Trophoblast cell (in vitro differentiated cells and primary cell): ENCODE measurements at regions not wholly inside any gene's neighbourhood (a gene's known extent, or its start where the extent isn't known, plus 50 kb on each side); places are given as distances from the start of the nearest gene placed in this dataset.

ENCODE experiments used
- DNase-seq, 2 donors: peaks; one replicate each; pipeline ENCODE4 v3.0.0-alpha.2; 2016
- H2AFZ ChIP-seq: 2 replicates; pipeline ENCODE4 v1.6.1; 2013; ENCODE audit warnings: low read length, moderate library complexity, mild to moderate bottlenecking; ENCODE audit not compliant: insufficient read depth, poor library complexity
- H2AK5ac ChIP-seq: 2 replicates; pipeline ENCODE4 v1.6.1; 2013; ENCODE audit warnings: mild to moderate bottlenecking, low read length
- H2BK120ac ChIP-seq: 2 replicates; pipeline ENCODE4 v1.6.1; 2013; ENCODE audit warnings: low read length, mild to moderate bottlenecking, moderate library complexity; ENCODE audit not compliant: insufficient read depth, poor library complexity
- H2BK12ac ChIP-seq: 2 replicates; pipeline ENCODE4 v1.6.1; 2013; ENCODE audit warnings: mild to moderate bottlenecking, low read length, moderate library complexity
- H2BK5ac ChIP-seq: 2 replicates; pipeline ENCODE4 v1.6.1; 2013; ENCODE audit warnings: low read length, low read depth, moderate library complexity, mild to moderate bottlenecking; ENCODE audit not compliant: poor library complexity
- H3K14ac ChIP-seq: 2 replicates; pipeline ENCODE4 v1.6.1; 2013; ENCODE audit warnings: mild to moderate bottlenecking, low read length
- H3K18ac ChIP-seq: 2 replicates; pipeline ENCODE4 v1.6.1; 2013; ENCODE audit warnings: mild to moderate bottlenecking, low read length
- H3K23ac ChIP-seq: 2 replicates; pipeline ENCODE4 v1.6.1; 2013; ENCODE audit warnings: low read length
- H3K27ac ChIP-seq: 2 replicates; pipeline ENCODE4 v1.5.1; 2013; ENCODE audit warnings: low read depth, mild to moderate bottlenecking, inconsistent platforms, low read length, moderate library complexity
- H3K27me3 ChIP-seq: 2 replicates; pipeline ENCODE4 v1.6.1; 2013; ENCODE audit warnings: inconsistent platforms, mild to moderate bottlenecking, low read length, moderate library complexity; ENCODE audit not compliant: insufficient read depth
- H3K36me3 ChIP-seq, 2 experiments: 1 replicate in 1 of 2; 2 replicates in 1 of 2; pipeline ENCODE4 v1.6.1; 2013; ENCODE audit warnings: low read length in 2 of 2, mild to moderate bottlenecking in 2 of 2, moderate library complexity in 1 of 2; ENCODE audit not compliant: insufficient read depth in 2 of 2, control insufficient read depth in 1 of 2
- H3K4ac ChIP-seq: 2 replicates; pipeline ENCODE4 v1.6.1; 2013; ENCODE audit warnings: low read depth, mild to moderate bottlenecking, low read length, moderate library complexity
- H3K4me1 ChIP-seq, 2 experiments: 1 replicate in 1 of 2; 2 replicates in 1 of 2; pipeline ENCODE4 v1.6.1; 2013; ENCODE audit warnings: low read length in 2 of 2, mild to moderate bottlenecking in 2 of 2, moderate library complexity in 1 of 2; ENCODE audit not compliant: insufficient read depth in 2 of 2, control insufficient read depth in 1 of 2
- H3K4me2 ChIP-seq: 2 replicates; pipeline ENCODE4 v1.6.1; 2013; ENCODE audit warnings: inconsistent platforms, mild to moderate bottlenecking, low read length, moderate library complexity
- H3K4me3 ChIP-seq: 2 replicates; pipeline ENCODE4 v1.5.1; 2013; ENCODE audit warnings: mild to moderate bottlenecking, low read depth, low read length, inconsistent platforms
- H3K79me1 ChIP-seq: one replicate; pipeline ENCODE4 v1.6.1; 2013; ENCODE audit warnings: low read length
- H3K79me2 ChIP-seq: 2 replicates; pipeline ENCODE4 v1.6.1; 2013; ENCODE audit warnings: low read length, mild to moderate bottlenecking; ENCODE audit not compliant: control insufficient read depth, insufficient read depth, poor library complexity
- H3K9ac ChIP-seq: 2 replicates; pipeline ENCODE4 v1.6.1; 2013; ENCODE audit warnings: mild to moderate bottlenecking, low read length
- H3K9me3 ChIP-seq: 2 replicates; pipeline ENCODE4 v1.6.1; 2013; ENCODE audit warnings: low read depth, mild to moderate bottlenecking, control low read depth, inconsistent platforms, low read length; ENCODE audit not compliant: insufficient read depth
- H4K12ac ChIP-seq: 2 replicates; pipeline ENCODE4 v1.6.1; 2013; ENCODE audit warnings: low read depth, mild to moderate bottlenecking, low read length, moderate library complexity
- H4K8ac ChIP-seq: 2 replicates; pipeline ENCODE4 v1.6.1; 2013; ENCODE audit warnings: low read depth, mild to moderate bottlenecking, low read length, moderate library complexity
- H4K91ac ChIP-seq: one replicate; pipeline ENCODE4 v1.6.1; 2013; ENCODE audit warnings: low read depth, mild to moderate bottlenecking, low read length, moderate library complexity
- WGBS: extraction: QIAGEN DNeasy Blood & Tissue Kit; methylation state at CpG from one replicate; pipeline ENCODE4 v1.1.7; 2013; ENCODE audit warnings: missing lambda C conversion rate; ENCODE audit not compliant: insufficient read length, insufficient coverage; ENCODE audit errors: extremely low coverage; 5-methylcytosine and 5-hydroxymethylcytosine counted together

DNA sequence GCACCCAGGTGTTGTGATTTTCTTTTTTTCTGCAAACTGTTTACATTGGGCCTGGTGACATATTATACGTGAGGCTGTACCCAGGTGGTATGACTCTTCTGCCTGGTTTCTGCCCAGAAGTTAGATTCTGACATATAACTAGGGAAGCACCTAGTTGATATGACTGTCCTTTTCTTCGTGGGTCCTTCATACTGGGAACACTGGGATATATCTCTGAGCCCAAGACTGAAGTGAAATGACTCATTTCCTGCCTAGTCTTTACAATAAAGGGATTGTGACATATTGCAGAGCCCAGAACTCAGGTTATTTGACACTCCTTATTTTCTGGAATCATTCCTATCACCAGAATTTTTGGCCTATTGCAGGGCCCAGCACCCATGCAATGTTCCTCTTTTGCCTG is 1121.6 kb upstream of the AMELY start:
- Histone ChIP-seq H3K27me3 (no peaks in the 10 kb centered on the region), H3K4me2 (no peak overlapping the region), H3K4ac (no peak overlapping the region), H3K79me2 (no peaks in the 10 kb centered on the region), H3K14ac (no peak overlapping the region), H2BK12ac (no peak overlapping the region), H2BK5ac (no peak overlapping the region), H3K27ac (no peak overlapping the region), H2BK120ac (no peak overlapping the region), H2AK5ac (no peak overlapping the region), H4K8ac (no peak overlapping the region), H4K91ac (no peak overlapping the region), H3K4me3 (no peak overlapping the region), H3K18ac (no peak overlapping the region), H4K12ac (no peak overlapping the region), H3K36me3 (no peaks in the 10 kb centered on the region), H3K79me1 (no peaks in the 10 kb centered on the region), H3K4me1 (no peaks in the 10 kb centered on the region), H3K9me3 (no peaks in the 10 kb centered on the region), H2AFZ (no peak overlapping the region), H3K9ac (no peak overlapping the region), H3K23ac (no peak overlapping the region)
- DNase-seq = no peak
- no CpG with 5 or more reads among the region's 2 CpGs for WGBS

DNA sequence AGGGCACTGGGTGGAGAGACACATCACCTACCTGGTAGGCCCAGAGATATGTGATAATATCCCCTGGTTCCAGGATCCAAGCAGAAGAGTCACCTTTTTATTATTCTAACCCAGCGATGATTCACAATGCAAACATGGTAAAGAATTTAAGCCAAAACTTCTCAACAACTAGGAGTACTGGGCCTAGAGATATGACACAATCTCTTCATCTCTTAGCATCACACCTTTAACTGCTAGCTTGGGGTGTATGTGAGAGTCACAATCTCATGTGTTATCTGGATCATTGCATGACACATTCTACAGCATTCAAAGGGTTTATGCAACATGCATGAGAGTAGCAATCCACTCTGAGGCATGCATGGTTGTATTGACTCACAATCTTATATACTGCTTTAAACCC is 1109.0 kb upstream of the AMELY start:
- Histone ChIP-seq H3K79me1 (no peaks in the 10 kb centered on the region), H3K4me3 (no peak overlapping the region), H3K23ac (no peak overlapping the region), H4K91ac (no peak overlapping the region), H3K4ac (no peak overlapping the region), H3K18ac (no peak overlapping the region), H3K9me3 (peaks cover 2% of the 10 kb centered on the region), H3K27me3 (no peaks in the 10 kb centered on the region), H2BK5ac (no peak overlapping the region), H2BK12ac (no peak overlapping the region), H3K36me3 (no peaks in the 10 kb centered on the region), H3K4me2 (no peak overlapping the region), H2BK120ac (no peak overlapping the region), H3K79me2 (no peaks in the 10 kb centered on the region), H4K12ac (no peak overlapping the region), H3K4me1 (no peaks in the 10 kb centered on the region), H3K27ac (no peak overlapping the region), H3K9ac (no peak overlapping the region), H2AK5ac (no peak overlapping the region), H2AFZ (no peak overlapping the region), H3K14ac (no peak overlapping the region), H4K8ac (no peak overlapping the region)
- WGBS = no CpG with 5 or more reads among the region's 1 CpG
- peak in 1 of 2 donors; percentile 42 for DNase-seq

DNA sequence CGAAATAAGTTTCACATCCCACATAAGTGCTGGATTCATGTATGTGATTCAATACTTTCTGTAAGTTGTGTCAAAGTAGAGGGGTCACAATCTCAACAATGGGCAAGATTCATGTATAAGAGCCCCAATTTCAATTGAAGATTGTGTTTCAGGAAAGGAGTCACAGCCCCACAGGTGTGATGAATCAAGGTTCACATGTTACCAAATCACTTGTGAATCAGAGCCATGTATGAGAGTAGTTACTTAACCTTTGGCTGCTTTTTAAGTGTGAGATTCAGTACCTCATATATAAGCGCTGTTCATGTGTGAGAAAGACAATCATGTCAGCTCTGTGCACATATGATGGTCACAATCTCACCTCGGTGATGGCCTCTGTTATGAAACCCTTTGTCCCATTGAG is 1100.0 kb upstream of the AMELY start:
- H3K23ac ChIP-seq = no peak overlapping the region
- no peak overlapping the region for H3K4me2 ChIP-seq
- no peak overlapping the region for H4K91ac ChIP-seq
- H3K79me2 ChIP-seq = no peaks in the 10 kb centered on the region
- H2AK5ac ChIP-seq = no peak overlapping the region
- H2BK12ac ChIP-seq = no peak overlapping the region
- no peak overlapping the region for H3K9ac ChIP-seq
- no peaks in the 10 kb centered on the region for H3K9me3 ChIP-seq
- no CpG with 5 or more reads among the region's 3 CpGs for WGBS
- DNase-seq = no peak
- H3K27me3 ChIP-seq = no peaks in the 10 kb centered on the region
- H3K79me1 ChIP-seq = no peaks in the 10 kb centered on the region
- H4K12ac ChIP-seq = no peak overlapping the region
- no peak overlapping the region for H3K4me3 ChIP-seq
- H3K27ac ChIP-seq = no peak overlapping the region
- H4K8ac ChIP-seq = no peak overlapping the region
- no peaks in the 10 kb centered on the region for H3K36me3 ChIP-seq
- no peaks in the 10 kb centered on the region for H3K4me1 ChIP-seq
- no peak overlapping the region for H3K14ac ChIP-seq
- H2AFZ ChIP-seq = no peak overlapping the region
- no peak overlapping the region for H3K18ac ChIP-seq
- no peak overlapping the region for H3K4ac ChIP-seq
- no peak overlapping the region for H2BK120ac ChIP-seq
- H2BK5ac ChIP-seq = no peak overlapping the region

GRCh38 chrY:8004196-8004595 is 1092.6 kb upstream of the AMELY start:
- Histone ChIP-seq H3K36me3 (no peaks in the 10 kb centered on the region), H2AFZ (no peak overlapping the region), H3K14ac (no peak overlapping the region), H3K27ac (no peak overlapping the region), H3K79me2 (no peaks in the 10 kb centered on the region), H2BK5ac (no peak overlapping the region), H4K12ac (no peak overlapping the region), H4K8ac (no peak overlapping the region), H2AK5ac (no peak overlapping the region), H2BK12ac (no peak overlapping the region), H3K4me3 (no peak overlapping the region), H3K9ac (no peak overlapping the region), H3K23ac (no peak overlapping the region), H4K91ac (no peak overlapping the region), H3K79me1 (no peaks in the 10 kb centered on the region), H3K4ac (no peak overlapping the region), H3K4me2 (no peak overlapping the region), H3K27me3 (no peaks in the 10 kb centered on the region), H2BK120ac (no peak overlapping the region), H3K18ac (no peak overlapping the region), H3K9me3 (no peaks in the 10 kb centered on the region), H3K4me1 (no peaks in the 10 kb centered on the region)
- no CpG with 5 or more reads among the region's 3 CpGs for WGBS
- peak in 1 of 2 donors; percentile 35 for DNase-seq
